ENCODE measurements at regions not wholly inside any gene's neighbourhood (a gene's known extent, or its start where the extent isn't known, plus 50 kb on each side); places are given as distances from the start of the nearest gene placed in this dataset.

- peak; percentile 47 for DNase-seq (ENCODE audit: low spot score)
These were observed 460.5 kb downstream of the BRD1 start for GRCh38 chr22:49367041-49367697.

- no peak for DNase-seq (ENCODE audit: low spot score)
These were observed 461.2 kb downstream of the BRD1 start for GRCh38 chr22:49366437-49366836.

GRCh38 chr22:49365910-49366309, 461.8 kb downstream of the BRD1 start:
- DNase-seq (ENCODE audit: low spot score): no peak

- DNase-seq (ENCODE audit: low spot score): no peak
These were observed 462.4 kb downstream of the BRD1 start for GRCh38 chr22:49365191-49365837.

- DNase-seq (ENCODE audit: low spot score): no peak
These were observed 463.3 kb downstream of the BRD1 start for GRCh38 chr22:49364398-49364797.

GRCh38 chr22:49363526-49364230, 464.0 kb downstream of the BRD1 start:
- no peak for DNase-seq (ENCODE audit: low spot score)

GRCh38 chr22:49362211-49362839, 465.3 kb downstream of the BRD1 start:
- no peak for DNase-seq (ENCODE audit: low spot score)

GRCh38 chr22:49361164-49361563, 466.5 kb downstream of the BRD1 start:
- DNase-seq (ENCODE audit: low spot score): no peak

- DNase-seq (ENCODE audit: low spot score): no peak
These were observed 466.9 kb downstream of the BRD1 start for GRCh38 chr22:49360746-49361145.

- no peak for DNase-seq (ENCODE audit: low spot score)
These were observed 468.6 kb downstream of the BRD1 start for GRCh38 chr22:49359076-49359475.

GRCh38 chr22:49357661-49358440, 469.8 kb downstream of the BRD1 start:
- no peak for DNase-seq (ENCODE audit: low spot score)

GRCh38 chr22:49356428-49356827, 471.2 kb downstream of the BRD1 start:
- no peak for DNase-seq (ENCODE audit: low spot score)

GRCh38 chr22:49355211-49355920, 472.3 kb downstream of the BRD1 start:
- DNase-seq (ENCODE audit: low spot score): no peak

- DNase-seq (ENCODE audit: low spot score): no peak
These were observed 473.0 kb downstream of the BRD1 start for GRCh38 chr22:49354516-49355210.

- DNase-seq (ENCODE audit: low spot score): no peak
These were observed 474.4 kb downstream of the BRD1 start for GRCh38 chr22:49353235-49353634.

- DNase-seq (ENCODE audit: low spot score): no peak
These were observed 475.1 kb downstream of the BRD1 start for GRCh38 chr22:49352361-49353169.

GRCh38 chr22:49351761-49352227, 475.9 kb downstream of the BRD1 start:
- DNase-seq (ENCODE audit: low spot score): no peak

- no peak for DNase-seq (ENCODE audit: low spot score)
These were observed 477.1 kb downstream of the BRD1 start for GRCh38 chr22:49350441-49351121.

GRCh38 chr22:49349841-49350381, 477.8 kb downstream of the BRD1 start:
- DNase-seq (ENCODE audit: low spot score): no peak

Measured in iPS-NIHi11 (cell line).